ENCODE measurements at regions not wholly inside any gene's neighbourhood (a gene's known extent, or its start where the extent isn't known, plus 50 kb on each side); places are given as distances from the start of the nearest gene placed in this dataset.

- H3F3A ChIP-seq (replicated peaks; ENCODE audit: low read depth): no peaks in the 10 kb centered on the region
- DNase-seq (ENCODE audit: low spot score): no peak
- Mint-ChIP-seq H3K4me3 (no peak overlapping the region), H3K4me1 (peaks cover 35% of the 10 kb centered on the region), H3K36me3 (ENCODE audit: low read depth) (no peaks in the 10 kb centered on the region), H3K27ac (peak overlapping the region; percentile 94), H3K9me3 (no peaks in the 10 kb centered on the region), H3K27me3 (ENCODE audit: insufficient read depth, low read depth, poor library complexity) (no peaks in the 10 kb centered on the region)
- no peaks in the 10 kb centered on the region for H3K9me2 ChIP-seq (ENCODE audit: insufficient read depth)
- no peak for ATAC-seq
- peaks cover 20% of the 10 kb centered on the region for H3K4me1 ChIP-seq (ENCODE audit: insufficient read depth)
- H3K79me2 ChIP-seq (replicated peaks; ENCODE audit: insufficient read depth): no peaks in the 10 kb centered on the region
- H2AFZ ChIP-seq: 0 out of 2 replicates have a peak overlapping the region, but pooled peaks have one; percentile 7
- H3K4me2 ChIP-seq: peak overlapping the region; percentile 17
- H3K27ac ChIP-seq (ENCODE audit: low read depth): no peak overlapping the region; the same call in 1 of the 2 replicates
- no peaks in the 10 kb centered on the region for H4K20me1 ChIP-seq (replicated peaks; ENCODE audit: insufficient read depth)
- H3K36me3 ChIP-seq (ENCODE audit: insufficient read depth): no peaks in the 10 kb centered on the region
- TF ChIP-seq ZNF462 (CRISPR knock-in tag; IDR thresholded peaks at IDR 0.05) (no peak), POLR2AphosphoS5 (IDR thresholded peaks at IDR 0.05; ENCODE audit: low read depth) (no peak), NANOG (IDR thresholded peaks at IDR 0.05; ENCODE audit: borderline replicate concordance) (no peak), EZH2phosphoT487 (IDR thresholded peaks at IDR 0.05; ENCODE audit: unreplicated experiment) (no peak), REST (IDR thresholded peaks at IDR 0.05; ENCODE audit: unreplicated experiment) (no peak)
- H3K27me3 ChIP-seq (ENCODE audit: insufficient read depth): no peaks in the 10 kb centered on the region
- no peak overlapping the region for H3K4me3 ChIP-seq
These were observed 859.2 kb upstream of the SEMA6A start for GRCh38 chr5:117433818-117434217.

All from GM23338 (cell line).